Spleen (tissue), 11 donors: ENCODE measurements at regions not wholly inside any gene's neighbourhood (a gene's known extent, or its start where the extent isn't known, plus 50 kb on each side); places are given as distances from the start of the nearest gene placed in this dataset.
"Not testable (repeated sequence)": the region's sequence is repeated elsewhere in the genome, so short reads cannot be mapped to it uniquely, and the experiment has no call there.

Source experiments
- DNase-seq: peaks from one replicate; pipeline ENCODE4 v3.0.0-alpha.2; 2020
- H3K27ac ChIP-seq, 8 donors: fragments of 200-600 bp; sonication (generic) in 7 of 8; 1 replicate in 4 of 8; 2 replicates in 4 of 8; pipeline versions ENCODE4 v1.5.0 to v1.8.0; 2016 to 2021; ENCODE audit warnings: inconsistent platforms in 4 of 8, mild to moderate bottlenecking in 4 of 8, moderate library complexity in 1 of 8
- H3K27me3 ChIP-seq, 7 donors: fragments of 200-600 bp; sonication (generic) in 6 of 7; replicated peaks in 1 of 7; 1 replicate in 4 of 7; 2 replicates in 3 of 7; pipeline versions ENCODE4 v1.5.0 to v1.8.0; 2016 to 2021; ENCODE audit warnings: inconsistent platforms in 3 of 7, mild to moderate bottlenecking in 1 of 7
- H3K36me3 ChIP-seq, 6 donors: fragments of 200-600 bp; sonication (generic) in 5 of 6; 1 replicate in 4 of 6; 2 replicates in 2 of 6; pipeline versions ENCODE4 v1.5.0 to v1.8.0; 2016 to 2021; ENCODE audit warnings: inconsistent platforms in 2 of 6
- H3K4me1 ChIP-seq, 6 donors: fragments of 200-600 bp; sonication (generic) in 5 of 6; 1 replicate in 3 of 6; 2 replicates in 3 of 6; pipeline versions ENCODE4 v1.5.0 to v1.8.0; 2016 to 2021; ENCODE audit warnings: inconsistent platforms in 3 of 6
- H3K4me3 ChIP-seq, 8 donors: fragments of 200-600 bp; sonication (generic) in 7 of 8; 1 replicate in 4 of 8; 2 replicates in 4 of 8; pipeline versions ENCODE4 v1.5.0 to v1.8.0; 2016 to 2021; ENCODE audit warnings: inconsistent platforms in 4 of 8, mild to moderate bottlenecking in 4 of 8, moderate library complexity in 2 of 8
- H3K9me3 ChIP-seq, 8 donors: fragments of 200-600 bp; sonication (generic) in 7 of 8; 1 replicate in 4 of 8; 2 replicates in 4 of 8; pipeline versions ENCODE4 v1.5.0 to v1.8.0; 2016 to 2021; ENCODE audit warnings: inconsistent platforms in 4 of 8
- CTCF ChIP-seq, 11 experiments: fragments of 200-600 bp in 7 of 11; fragments of 450-650 bp in 4 of 11; sonication (generic) in 4 of 11; IDR thresholded peaks in 8 of 11; conservative IDR thresholded peaks in 3 of 11; 1 replicate in 7 of 11; 2 replicates in 4 of 11; pipeline versions ENCODE4 v1.4.0 to v1.8.0; 2016 to 2021; ENCODE audit warnings: antibody characterized with exemption in 11 of 11, inconsistent platforms in 4 of 11, mild to moderate bottlenecking in 1 of 11
- POLR2A ChIP-seq, 3 donors: fragments of 450-650 bp; IDR thresholded peaks; one replicate each; pipeline ENCODE4 v1.5.1; 2017; ENCODE audit warnings: antibody characterized with exemption in 3 of 3, mild to moderate bottlenecking in 1 of 3
- POLR2AphosphoS5 ChIP-seq, 3 donors: sonication (generic); formaldehyde crosslinking; IDR thresholded peaks; one replicate each; pipeline ENCODE4 v1.5.1; 2017; ENCODE audit warnings: antibody characterized with exemption in 3 of 3
- WGBS, 5 donors: extraction: QIAGEN DNeasy Blood & Tissue Kit in 3 of 5; methylation state at CpG; one replicate each; pipeline versions ENCODE4 v1.1.5 to v1.1.7; 2013 to 2018; 5-methylcytosine and 5-hydroxymethylcytosine counted together
- intact Hi-C: fragments of 100-400 bp; cut with DNase I; formaldehyde crosslinking; loops from one replicate; pipeline ENCODE4 v1.15.0; 2023; ENCODE audit warnings: low total_unique reads
- donor health status: healthy with polysubstance abuse.
- donor health status: DM: no; HTN: no; CAD: no; lungs with moderate emphysema.
- donor health status: DM: no; HTN: no; CAD: no.
- donor health status: Bipolar disorder and iron deficiency.
- donor health status: healthy.
- donor health status: DM: no; HTN: no; CAD: no.
- donor health status: DM: yes; HTN: yes; CAD: no.

GRCh38 chr9:13437866-13438265 lies 158.4 kb upstream of the MPDZ start:
- no peak overlapping the region for H3K4me3 ChIP-seq
- H3K36me3 ChIP-seq: no peaks in the 10 kb centered on the region
- H3K27me3 ChIP-seq: no peaks in the 10 kb centered on the region
- H3K27ac ChIP-seq: no peak overlapping the region
- intact Hi-C loops: no loop called here
- WGBS, 5 donors: 75 to 89% (median 80%) methylated on average over 1 of the region's 1 CpG
- no peaks in the 10 kb centered on the region for H3K4me1 ChIP-seq
- no peak for TF ChIP-seq CTCF (IDR thresholded peaks at IDR 0.05 in 8 of 11, conservative IDR thresholded peaks at IDR 0.05 in 3 of 11)
- no peak for TF ChIP-seq POLR2AphosphoS5 (IDR thresholded peaks at IDR 0.05)
- TF ChIP-seq POLR2A (IDR thresholded peaks at IDR 0.05): no peak
- no peaks in the 10 kb centered on the region for H3K9me3 ChIP-seq
- DNase-seq: no peak

GRCh38 chr9:13436591-13436990 lies 157.1 kb upstream of the MPDZ start:
- no peak for TF ChIP-seq POLR2AphosphoS5 (IDR thresholded peaks at IDR 0.05)
- TF ChIP-seq POLR2A (IDR thresholded peaks at IDR 0.05): no peak
- TF ChIP-seq CTCF (IDR thresholded peaks at IDR 0.05 in 8 of 11, conservative IDR thresholded peaks at IDR 0.05 in 3 of 11): no peak
- no peak for DNase-seq
- Histone ChIP-seq H3K27ac (no peak overlapping the region), H3K4me3 (no peak overlapping the region), H3K9me3 (no peaks in the 10 kb centered on the region), H3K36me3 (no peaks in the 10 kb centered on the region), H3K27me3 (no peaks in the 10 kb centered on the region), H3K4me1 (no peaks in the 10 kb centered on the region)
- WGBS, 5 donors: 72 to 91% (median 89%) methylated on average over 1 of the region's 1 CpG
- intact Hi-C loops: no loop called here

- H3K27me3 ChIP-seq, H3K4me1 ChIP-seq, H3K27ac ChIP-seq, H3K9me3 ChIP-seq, DNase-seq, H3K36me3 ChIP-seq, intact Hi-C loops, H3K4me3 ChIP-seq: not testable (repeated sequence)
- 95 to 100% (median 96%) methylated on average over 4 of the region's 4 CpGs for WGBS, 5 donors
Measured at GRCh38 chr9:13433453-13433852, 154.0 kb upstream of the MPDZ start.

GRCh38 chr9:13432904-13433303 lies 153.4 kb upstream of the MPDZ start:
- Histone ChIP-seq H3K27ac (no peak overlapping the region), H3K4me3 (no peak overlapping the region), H3K4me1 (no peaks in the 10 kb centered on the region), H3K9me3 (no peaks in the 10 kb centered on the region), H3K27me3 (no peaks in the 10 kb centered on the region), H3K36me3 (no peaks in the 10 kb centered on the region)
- DNase-seq: no peak
- WGBS, 5 donors: 22 to 45% (median 30%) methylated on average over 1 of the region's 1 CpG
- intact Hi-C loops: no loop called here
- no peak for TF ChIP-seq POLR2A (IDR thresholded peaks at IDR 0.05)
- TF ChIP-seq CTCF (IDR thresholded peaks at IDR 0.05 in 8 of 11, conservative IDR thresholded peaks at IDR 0.05 in 3 of 11): no peak
- TF ChIP-seq POLR2AphosphoS5 (IDR thresholded peaks at IDR 0.05): no peak

GRCh38 chr9:13431692-13432091 lies 152.2 kb upstream of the MPDZ start:
- H3K9me3 ChIP-seq: no peaks in the 10 kb centered on the region
- H3K27me3 ChIP-seq: no peaks in the 10 kb centered on the region
- intact Hi-C loops: no loop called here
- no peak overlapping the region for H3K4me3 ChIP-seq
- no peak for DNase-seq
- H3K36me3 ChIP-seq: no peaks in the 10 kb centered on the region
- 82 to 94% (median 88%) methylated on average over 2 of the region's 2 CpGs for WGBS, 5 donors
- TF ChIP-seq CTCF (IDR thresholded peaks at IDR 0.05 in 8 of 11, conservative IDR thresholded peaks at IDR 0.05 in 3 of 11): no peak
- no peak for TF ChIP-seq POLR2A (IDR thresholded peaks at IDR 0.05)
- TF ChIP-seq POLR2AphosphoS5 (IDR thresholded peaks at IDR 0.05): no peak
- H3K27ac ChIP-seq: no peak overlapping the region
- H3K4me1 ChIP-seq: no peaks in the 10 kb centered on the region
